ENCODE measurements at regions not wholly inside any gene's neighbourhood (a gene's known extent, or its start where the extent isn't known, plus 50 kb on each side); places are given as distances from the start of the nearest gene placed in this dataset.

- TF ChIP-seq CTCF (IDR thresholded peaks at IDR 0.05) (no peak), POLR2A (IDR thresholded peaks at IDR 0.05) (no peak)
These were observed 150.3 kb upstream of the GRIA1 start for GRCh38 chr5:153340139-153340538.
